Stimulated activated effector memory CD8-positive, alpha-beta T cell treated with anti-CD3 and anti-CD28 coated beads, Interleukin-12 subunit alpha, Interleukin-12 subunit beta, amount 100 ng/mL, for 72 hours (primary cell): ENCODE measurements at regions not wholly inside any gene's neighbourhood (a gene's known extent, or its start where the extent isn't known, plus 50 kb on each side); places are given as distances from the start of the nearest gene placed in this dataset.
A peak's percentile ranks its signal among the peaks of the same experiment; 100 is the strongest.

Source experiments
- ATAC-seq: fragments of 150-1000 bp; cut with Tn5 transposase; 2 replicates; pipeline ENCODE4 v1.10.0; 2021
- DNase-seq, 2 donors: peaks; one replicate each; pipeline ENCODE4 v3.0.0; 2021 to 2022; ENCODE audit warnings: low spot score in 2 of 2
- H3K27ac Mint-ChIP-seq: one replicate; pipeline ENCODE4 v1.8.0; 2022; ENCODE audit warnings: mild to moderate bottlenecking, mixed read lengths
- H3K36me3 Mint-ChIP-seq: one replicate; pipeline ENCODE4 v1.8.0; 2022; ENCODE audit warnings: mild to moderate bottlenecking, mixed read lengths
- H3K4me1 Mint-ChIP-seq: one replicate; pipeline ENCODE4 v1.8.0; 2022; ENCODE audit warnings: mixed read lengths
- H3K4me3 Mint-ChIP-seq: one replicate; pipeline ENCODE4 v1.8.0; 2022; ENCODE audit warnings: mild to moderate bottlenecking, mixed read lengths
- H3K9me3 Mint-ChIP-seq: one replicate; pipeline ENCODE4 v1.8.0; 2022; ENCODE audit warnings: mixed read lengths

- Mint-ChIP-seq H3K4me1 (no peaks in the 10 kb centered on the region), H3K36me3 (no peaks in the 10 kb centered on the region), H3K4me3 (no peak overlapping the region), H3K9me3 (peaks cover 5% of the 10 kb centered on the region), H3K27ac (no peak overlapping the region)
- DNase-seq, result no peak
- ATAC-seq, result no peak
These were observed 152.2 kb upstream of the CNOT2 start for GRCh38 chr12:70091021-70091521.

GRCh38 chr12:70094467-70094866 is 148.8 kb upstream of the CNOT2 start:
- H3K27ac Mint-ChIP-seq, result no peak overlapping the region
- ATAC-seq (no peak), DNase-seq (no peak)
- H3K4me3 Mint-ChIP-seq, result no peak overlapping the region
- no peaks in the 10 kb centered on the region for H3K4me1 Mint-ChIP-seq
- H3K9me3 Mint-ChIP-seq, result no peaks in the 10 kb centered on the region
- no peaks in the 10 kb centered on the region for H3K36me3 Mint-ChIP-seq

- H3K4me1 Mint-ChIP-seq, result no peaks in the 10 kb centered on the region
- H3K27ac Mint-ChIP-seq, result no peak overlapping the region
- H3K9me3 Mint-ChIP-seq, result no peaks in the 10 kb centered on the region
- ATAC-seq (no peak), DNase-seq (no peak)
- no peak overlapping the region for H3K4me3 Mint-ChIP-seq
- no peaks in the 10 kb centered on the region for H3K36me3 Mint-ChIP-seq
These were observed 146.3 kb upstream of the CNOT2 start for GRCh38 chr12:70096759-70097410.

GRCh38 chr12:70101064-70101463 is 142.2 kb upstream of the CNOT2 start:
- no peak for ATAC-seq
- H3K9me3 Mint-ChIP-seq, result no peaks in the 10 kb centered on the region
- no peaks in the 10 kb centered on the region for H3K4me1 Mint-ChIP-seq

GRCh38 chr12:70106347-70106746 is 136.9 kb upstream of the CNOT2 start:
- peaks cover 15% of the 10 kb centered on the region for H3K9me3 Mint-ChIP-seq

More at GRCh38 chr12:70101064-70101463, 142.2 kb upstream of the CNOT2 start:
- no peak for DNase-seq
- no peak overlapping the region for H3K4me3 Mint-ChIP-seq
- H3K27ac Mint-ChIP-seq, result no peak overlapping the region
- no peaks in the 10 kb centered on the region for H3K36me3 Mint-ChIP-seq

GRCh38 chr12:70110085-70110484 is 133.1 kb upstream of the CNOT2 start:
- H3K4me3 Mint-ChIP-seq, result no peak overlapping the region
- ATAC-seq, result no peak
- peaks cover 23% of the 10 kb centered on the region for H3K9me3 Mint-ChIP-seq

More at GRCh38 chr12:70106347-70106746, 136.9 kb upstream of the CNOT2 start:
- Mint-ChIP-seq H3K36me3 (no peaks in the 10 kb centered on the region), H3K4me1 (no peaks in the 10 kb centered on the region), H3K4me3 (no peak overlapping the region), H3K27ac (no peak overlapping the region)
- ATAC-seq (no peak), DNase-seq (no peak)

GRCh38 chr12:70117670-70118069 is 125.6 kb upstream of the CNOT2 start:
- no peaks in the 10 kb centered on the region for H3K36me3 Mint-ChIP-seq
- peaks cover 2% of the 10 kb centered on the region for H3K9me3 Mint-ChIP-seq
- ATAC-seq (no peak), DNase-seq (no peak)
- no peak overlapping the region for H3K4me3 Mint-ChIP-seq
- no peaks in the 10 kb centered on the region for H3K4me1 Mint-ChIP-seq
- no peak overlapping the region for H3K27ac Mint-ChIP-seq

More at GRCh38 chr12:70110085-70110484, 133.1 kb upstream of the CNOT2 start:
- DNase-seq, result no peak
- Mint-ChIP-seq H3K36me3 (no peaks in the 10 kb centered on the region), H3K4me1 (no peaks in the 10 kb centered on the region), H3K27ac (no peak overlapping the region)

GRCh38 chr12:70120970-70121369 is 122.3 kb upstream of the CNOT2 start:
- Mint-ChIP-seq H3K4me1 (no peaks in the 10 kb centered on the region), H3K27ac (no peak overlapping the region), H3K4me3 (no peak overlapping the region), H3K9me3 (no peaks in the 10 kb centered on the region), H3K36me3 (no peaks in the 10 kb centered on the region)
- DNase-seq (no peak), ATAC-seq (no peak)

- no peak overlapping the region for H3K4me3 Mint-ChIP-seq
- no peaks in the 10 kb centered on the region for H3K9me3 Mint-ChIP-seq
- no peak for DNase-seq
- no peaks in the 10 kb centered on the region for H3K4me1 Mint-ChIP-seq
- H3K36me3 Mint-ChIP-seq, result no peaks in the 10 kb centered on the region
- no peak overlapping the region for H3K27ac Mint-ChIP-seq
- ATAC-seq, result no peak
These were observed 121.7 kb upstream of the CNOT2 start for GRCh38 chr12:70121562-70121961.

- Mint-ChIP-seq H3K36me3 (no peaks in the 10 kb centered on the region), H3K4me1 (no peaks in the 10 kb centered on the region), H3K4me3 (no peak overlapping the region), H3K27ac (no peak overlapping the region), H3K9me3 (no peaks in the 10 kb centered on the region)
- ATAC-seq, result peak; percentile 42
- no peak for DNase-seq
These were observed 120.4 kb upstream of the CNOT2 start for GRCh38 chr12:70122804-70123203.

GRCh38 chr12:70149013-70149412 is 94.2 kb upstream of the CNOT2 start:
- H3K4me3 Mint-ChIP-seq, result no peak overlapping the region
- H3K9me3 Mint-ChIP-seq, result no peaks in the 10 kb centered on the region
- no peak for DNase-seq
- H3K27ac Mint-ChIP-seq, result peak overlapping the region; percentile 66
- no peak for ATAC-seq
- H3K4me1 Mint-ChIP-seq, result no peaks in the 10 kb centered on the region
- no peaks in the 10 kb centered on the region for H3K36me3 Mint-ChIP-seq

- no peak overlapping the region for H3K27ac Mint-ChIP-seq
- H3K4me3 Mint-ChIP-seq, result no peak overlapping the region
- ATAC-seq (no peak), DNase-seq (no peak)
- H3K4me1 Mint-ChIP-seq, result no peaks in the 10 kb centered on the region
- no peaks in the 10 kb centered on the region for H3K9me3 Mint-ChIP-seq
- H3K36me3 Mint-ChIP-seq, result no peaks in the 10 kb centered on the region
These were observed 93.6 kb upstream of the CNOT2 start for GRCh38 chr12:70149665-70150064.

- ATAC-seq (no peak), DNase-seq (no peak)
- H3K4me1 Mint-ChIP-seq, result no peaks in the 10 kb centered on the region
- no peaks in the 10 kb centered on the region for H3K9me3 Mint-ChIP-seq
- no peaks in the 10 kb centered on the region for H3K36me3 Mint-ChIP-seq
- no peak overlapping the region for H3K27ac Mint-ChIP-seq
- H3K4me3 Mint-ChIP-seq, result no peak overlapping the region
These were observed 93.0 kb upstream of the CNOT2 start for GRCh38 chr12:70150230-70150629.

GRCh38 chr12:70151993-70152392 is 91.2 kb upstream of the CNOT2 start:
- DNase-seq (no peak), ATAC-seq (no peak)
- H3K9me3 Mint-ChIP-seq, result no peaks in the 10 kb centered on the region
- no peak overlapping the region for H3K27ac Mint-ChIP-seq
- no peak overlapping the region for H3K4me3 Mint-ChIP-seq
- H3K36me3 Mint-ChIP-seq, result no peaks in the 10 kb centered on the region
- no peaks in the 10 kb centered on the region for H3K4me1 Mint-ChIP-seq

GRCh38 chr12:70154087-70154638 is 89.1 kb upstream of the CNOT2 start:
- Mint-ChIP-seq H3K9me3 (peaks cover 4% of the 10 kb centered on the region), H3K27ac (no peak overlapping the region), H3K4me1 (no peaks in the 10 kb centered on the region), H3K36me3 (no peaks in the 10 kb centered on the region), H3K4me3 (no peak overlapping the region)
- ATAC-seq, result no peak
- DNase-seq, result no peak

- Mint-ChIP-seq H3K4me3 (no peak overlapping the region), H3K4me1 (no peaks in the 10 kb centered on the region), H3K27ac (no peak overlapping the region), H3K9me3 (peaks cover 4% of the 10 kb centered on the region), H3K36me3 (no peaks in the 10 kb centered on the region)
- DNase-seq (no peak), ATAC-seq (no peak)
These were observed 88.2 kb upstream of the CNOT2 start for GRCh38 chr12:70154960-70155589.
